Heart left ventricle (tissue), 16 donors: ENCODE measurements at regions not wholly inside any gene's neighbourhood (a gene's known extent, or its start where the extent isn't known, plus 50 kb on each side); places are given as distances from the start of the nearest gene placed in this dataset.
A peak's percentile ranks its signal among the peaks of the same experiment; 100 is the strongest.

Experiments used
- ATAC-seq, 4 donors: fragments of 200-7000 bp; cut with Tn5 transposase; one replicate each; pipeline ENCODE4 v1.9.1; 2020 to 2022; ENCODE audit warnings: moderate library complexity in 4 of 4, mild to moderate bottlenecking in 3 of 4, moderate number of reproducible peaks in 1 of 4
- DNase-seq, 5 donors: peaks; one replicate each; pipeline ENCODE4 v3.0.0-alpha.2; 2020
- H3K27ac ChIP-seq, 12 donors: fragments of 200-600 bp; sonication (generic) in 4 of 12; one replicate each; pipeline versions ENCODE4 v1.5.0 to v1.8.0; 2016 to 2022; ENCODE audit warnings: mild to moderate bottlenecking in 2 of 12
- H3K27me3 ChIP-seq, 9 donors: fragments of 200-600 bp; sonication (generic) in 2 of 9; one replicate each; pipeline versions ENCODE4 v1.5.1 to v1.8.0; 2016 to 2022; ENCODE audit warnings: mild to moderate bottlenecking in 3 of 9
- H3K36me3 ChIP-seq, 9 donors: fragments of 200-600 bp; sonication (generic) in 2 of 9; one replicate each; pipeline versions ENCODE4 v1.5.0 to v1.8.0; 2018 to 2022; ENCODE audit warnings: mild to moderate bottlenecking in 2 of 9
- H3K4me1 ChIP-seq, 12 donors: fragments of 200-600 bp; sonication (generic) in 4 of 12; one replicate each; pipeline versions ENCODE4 v1.5.0 to v1.8.0; 2016 to 2022; ENCODE audit warnings: mild to moderate bottlenecking in 3 of 12
- H3K4me3 ChIP-seq, 12 donors: fragments of 200-600 bp; sonication (generic) in 4 of 12; one replicate each; pipeline versions ENCODE4 v1.5.0 to v1.8.0; 2017 to 2022; ENCODE audit warnings: mild to moderate bottlenecking in 9 of 12, moderate library complexity in 4 of 12
- H3K9me3 ChIP-seq, 12 donors: fragments of 200-600 bp; sonication (generic) in 4 of 12; one replicate each; pipeline versions ENCODE4 v1.5.0 to v1.8.0; 2016 to 2022; ENCODE audit warnings: mild to moderate bottlenecking in 1 of 12
- POLR2A ChIP-seq, 2 donors: fragments of 450-650 bp; IDR thresholded peaks; one replicate each; pipeline ENCODE4 v1.6.1; 2017; ENCODE audit warnings: antibody characterized with exemption in 2 of 2, mild to moderate bottlenecking in 2 of 2, moderate library complexity in 2 of 2
- WGBS, 4 donors: extraction: QIAGEN DNeasy Blood & Tissue Kit in 2 of 4; methylation state at CpG; one replicate each; pipeline versions ENCODE4 v1.1.5 to v1.1.7; 2013 to 2018; 5-methylcytosine and 5-hydroxymethylcytosine counted together
- intact Hi-C, 10 donors: fragments of 100-400 bp; cut with DNase I; formaldehyde crosslinking; loops; one replicate each; pipeline versions ENCODE4 v1.11.1 to v1.14.2; 2022
- TF ChIP-seq, protein P1 (sequence below), 12 donors: fragments of 200-600 bp; sonication (generic) in 4 of 12; IDR thresholded peaks; one replicate each; pipeline versions ENCODE4 v1.5.0 to v1.8.0; 2018 to 2022; ENCODE audit warnings: antibody characterized with exemption in 12 of 12, mild to moderate bottlenecking in 5 of 12
- donor health status: ischemic (EF 13 %, LVEDD 7.1; RV severe dilation, severe dysfunction).
- donor health status: healthy with polysubstance abuse.
- donor health status: DM: no; HTN: yes; CAD: no.
- donor health status: DM: no; HTN: no; CAD: no.
- donor health status: ischemic (EF 25% LVEDD 6.9; RV normal size, moderate dysfunction).
- donor health status: ischemic (EF 25% LVEDD 5.7; RV mildly dilated, moderate dysfunction).
- donor health status: healthy.
- donor health status: DM: yes; HTN: yes; CAD: no.
- donor health status: ischemic (EF 35%, LVEDD 5.7; RV mildly dilated, moderate dysfunction).
- donor health status: nonischemic (EF 11% LVEDD 7.7; RV severe dilation, severe dysfunction).
- donor health status: DM: yes; HTN: yes; CAD: no.
- donor health status: PGD.
- donor health status: ischemic (EF 29% LVEDD 5.4; RV normal size, mild dysfunction).
- donor health status: nonischemic (EF 23%, LVEDD 6.1; RV moderate dilation, normal function).

GRCh38 chr6:54043360-54043759, 67.9 kb upstream of the MLIP start:
- Histone ChIP-seq H3K9me3 (no peaks in the 10 kb centered on the region), H3K27me3 (no peaks in the 10 kb centered on the region), H3K4me1 (peaks cover 0 to 63% (median 12%) of the 10 kb centered on the region in 12 donors), H3K36me3 (no peaks in the 10 kb centered on the region), H3K27ac (no peak overlapping the region), H3K4me3 (no peak overlapping the region)
- DNase-seq (no peak), ATAC-seq (peak in 2 of 4 donors; percentile 33)
- no peak for TF ChIP-seq POLR2A (IDR thresholded peaks at IDR 0.05)
- TF ChIP-seq, protein P1, sequence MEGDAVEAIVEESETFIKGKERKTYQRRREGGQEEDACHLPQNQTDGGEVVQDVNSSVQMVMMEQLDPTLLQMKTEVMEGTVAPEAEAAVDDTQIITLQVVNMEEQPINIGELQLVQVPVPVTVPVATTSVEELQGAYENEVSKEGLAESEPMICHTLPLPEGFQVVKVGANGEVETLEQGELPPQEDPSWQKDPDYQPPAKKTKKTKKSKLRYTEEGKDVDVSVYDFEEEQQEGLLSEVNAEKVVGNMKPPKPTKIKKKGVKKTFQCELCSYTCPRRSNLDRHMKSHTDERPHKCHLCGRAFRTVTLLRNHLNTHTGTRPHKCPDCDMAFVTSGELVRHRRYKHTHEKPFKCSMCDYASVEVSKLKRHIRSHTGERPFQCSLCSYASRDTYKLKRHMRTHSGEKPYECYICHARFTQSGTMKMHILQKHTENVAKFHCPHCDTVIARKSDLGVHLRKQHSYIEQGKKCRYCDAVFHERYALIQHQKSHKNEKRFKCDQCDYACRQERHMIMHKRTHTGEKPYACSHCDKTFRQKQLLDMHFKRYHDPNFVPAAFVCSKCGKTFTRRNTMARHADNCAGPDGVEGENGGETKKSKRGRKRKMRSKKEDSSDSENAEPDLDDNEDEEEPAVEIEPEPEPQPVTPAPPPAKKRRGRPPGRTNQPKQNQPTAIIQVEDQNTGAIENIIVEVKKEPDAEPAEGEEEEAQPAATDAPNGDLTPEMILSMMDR (IDR thresholded peaks at IDR 0.05) = no peak
- WGBS, 4 donors = 32 to 35% (median 34%) methylated on average over 3 of the region's 3 CpGs
- intact Hi-C loops = loop anchor here in 1 of 10 donors (10.0 kb wide), 1 partner anchor 531 kb away; no protein-coding TSS in a partner anchor

GRCh38 chr6:54044059-54044458, 67.2 kb upstream of the MLIP start:
- H3K27me3 ChIP-seq = no peaks in the 10 kb centered on the region
- H3K36me3 ChIP-seq = no peaks in the 10 kb centered on the region
- intact Hi-C loops = loop anchor here in 1 of 10 donors (10.0 kb wide), 1 partner anchor 531 kb away; no protein-coding TSS in a partner anchor
- no peaks in the 10 kb centered on the region for H3K9me3 ChIP-seq
- H3K4me3 ChIP-seq = no peak overlapping the region
- TF ChIP-seq POLR2A (IDR thresholded peaks at IDR 0.05) = no peak
- TF ChIP-seq, protein P1 (IDR thresholded peaks at IDR 0.05) = no peak
- ATAC-seq = no peak
- 51 to 64% (median 55%) methylated on average over 2 of the region's 2 CpGs for WGBS, 4 donors
- no peak for DNase-seq
- no peak overlapping the region for H3K27ac ChIP-seq
- H3K4me1 ChIP-seq = peaks cover 0 to 63% (median 12%) of the 10 kb centered on the region in 12 donors

DNA sequence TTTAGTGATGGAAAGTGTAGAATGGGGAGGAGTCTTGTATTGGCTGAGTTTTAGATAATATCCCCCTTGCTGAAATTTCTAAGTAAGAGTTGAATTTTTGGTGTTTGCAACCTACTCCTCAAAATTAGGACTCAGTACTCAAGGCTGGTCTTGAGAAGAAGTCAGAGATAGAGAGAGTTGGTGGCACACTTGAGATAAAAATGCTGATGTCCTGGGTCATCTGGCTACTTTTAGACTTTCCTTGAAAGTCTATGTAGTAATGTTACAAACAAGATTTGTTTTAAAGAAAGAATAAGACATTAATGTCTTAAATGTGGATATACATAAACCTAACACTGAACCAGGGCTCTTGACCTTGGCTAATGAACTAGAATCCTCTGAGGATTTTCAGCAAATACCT, 62.5 kb upstream of the MLIP start:
- Histone ChIP-seq H3K9me3 (no peaks in the 10 kb centered on the region), H3K36me3 (no peaks in the 10 kb centered on the region), H3K27ac (peak overlapping the region in 9 of 12 donors; percentile 3 to 78 (median 52)), H3K27me3 (no peaks in the 10 kb centered on the region), H3K4me3 (no peak overlapping the region), H3K4me1 (peaks cover 0 to 60% (median 14%) of the 10 kb centered on the region in 12 donors)
- DNase-seq (no peak), ATAC-seq (no peak)
- intact Hi-C loops = loop anchor here in 1 of 10 donors (10.0 kb wide), 1 partner anchor 526 kb away; no protein-coding TSS in a partner anchor
- TF ChIP-seq, protein P1 (IDR thresholded peaks at IDR 0.05) = no peak
- no peak for TF ChIP-seq POLR2A (IDR thresholded peaks at IDR 0.05)

DNA sequence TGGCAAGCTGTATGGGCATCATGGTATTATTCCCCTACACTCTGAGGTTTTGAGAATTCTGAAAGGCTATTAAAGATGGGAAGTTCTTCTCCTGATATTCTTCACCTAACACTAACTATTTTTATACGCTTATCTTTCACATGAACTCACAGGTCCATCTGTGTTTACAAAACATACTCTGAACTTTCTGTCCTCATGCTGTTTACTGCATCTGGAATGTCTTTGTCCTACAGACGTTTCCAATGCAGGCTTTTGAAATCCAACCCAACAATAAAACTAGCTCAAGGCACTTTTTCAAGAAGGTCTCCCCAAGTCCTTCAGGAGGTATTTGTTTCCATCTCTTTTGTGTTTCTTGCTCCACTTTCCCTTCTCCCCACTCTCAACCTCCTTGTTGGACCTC, 60.5 kb upstream of the MLIP start:
- Histone ChIP-seq H3K36me3 (no peaks in the 10 kb centered on the region), H3K27me3 (no peaks in the 10 kb centered on the region), H3K4me3 (peak overlapping the region in 3 of 12 donors; percentile 0 to 3 (median 2)), H3K9me3 (no peaks in the 10 kb centered on the region), H3K27ac (peak overlapping the region; percentile 36 to 78 (median 48)), H3K4me1 (peaks cover 0 to 52% (median 11%) of the 10 kb centered on the region in 12 donors)
- whole genome bisulfite sequencing, 4 donors = 25 to 35% (median 29%) methylated on average over 2 of the region's 2 CpGs
- intact Hi-C loops = loop anchor here in 1 of 10 donors (5.0 kb wide), 1 partner anchor 33 kb away; no protein-coding TSS in a partner anchor
- no peak for DNase-seq
- TF ChIP-seq, protein P1 (IDR thresholded peaks at IDR 0.05) = no peak
- no peak for TF ChIP-seq POLR2A (IDR thresholded peaks at IDR 0.05)
- no peak for ATAC-seq
